ENCODE measurements at regions not wholly inside any gene's neighbourhood (a gene's known extent, or its start where the extent isn't known, plus 50 kb on each side); places are given as distances from the start of the nearest gene placed in this dataset.

DNA sequence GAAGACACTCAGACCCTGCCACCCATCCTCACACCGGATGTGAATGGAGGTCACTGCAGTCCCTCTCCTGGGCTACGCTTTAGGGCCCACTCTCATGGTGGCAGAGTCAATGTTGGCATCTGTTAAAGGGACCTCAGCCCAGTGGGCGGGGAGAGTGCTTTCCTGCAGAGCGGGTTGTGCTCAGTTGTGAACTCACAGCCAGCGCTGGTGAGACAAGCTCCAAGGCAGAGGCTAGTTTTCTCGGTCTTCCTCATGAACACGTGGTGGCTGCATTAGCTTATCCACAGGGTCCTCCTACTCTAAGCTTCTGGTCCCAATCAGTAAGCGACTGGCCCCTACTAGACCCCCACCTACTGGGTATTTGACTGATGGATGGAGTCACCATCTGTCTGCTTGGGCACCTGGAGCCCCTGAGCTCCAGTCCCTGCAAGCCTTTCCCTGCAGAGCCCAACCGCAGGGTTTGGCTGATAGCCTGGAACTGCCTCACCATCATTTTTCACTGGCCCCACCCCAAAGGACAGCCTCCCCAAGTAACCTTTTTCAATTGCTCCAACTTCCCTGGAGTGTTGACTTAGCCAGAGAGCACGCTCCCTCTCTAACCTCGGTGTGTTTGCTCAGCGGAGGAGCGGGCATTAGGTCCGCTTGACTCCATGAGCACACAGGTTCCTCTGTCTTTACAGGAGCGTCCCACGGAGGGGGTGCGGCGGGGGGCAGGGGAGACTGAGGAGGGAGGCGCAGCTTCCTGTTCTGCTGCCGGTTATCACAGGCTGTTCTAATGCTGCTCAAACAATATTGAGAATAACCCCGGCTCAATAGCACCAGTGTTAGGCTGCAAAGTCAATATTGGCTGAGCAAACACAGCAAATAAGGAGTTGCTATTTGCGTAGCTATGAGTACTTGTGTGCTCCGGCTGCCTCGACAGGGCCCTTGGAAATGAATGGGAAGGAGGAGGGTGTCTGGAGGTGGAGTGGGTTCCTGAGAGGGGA is 141.7 kb downstream of the RPLP1 start:
- peaks cover 49% of the 10 kb centered on the region for H3K4me1 ChIP-seq (replicated peaks; ENCODE audit: insufficient read depth)
- H3K27ac ChIP-seq = peak overlapping the region; percentile 85
- intact Hi-C loops (cut with micrococcal nuclease; ENCODE audit: unreplicated experiment) = loop anchor here (2.0 to 5.0 kb wide), 4 partner anchors 72 to 498 kb away; no protein-coding TSS in a partner anchor
- no peaks in the 10 kb centered on the region for H3K79me2 ChIP-seq (ENCODE audit: low read depth)
- peak; percentile 83 to 98 for DNase-seq
- H2AFZ ChIP-seq = no peak overlapping the region
- peaks cover 27% of the 10 kb centered on the region for H3K27me3 ChIP-seq (ENCODE audit: insufficient read depth, low read depth)
- no peak for TF ChIP-seq EZH2 (IDR thresholded peaks at IDR 0.05; ENCODE audit: low read depth)
- TF ChIP-seq, protein P1, sequence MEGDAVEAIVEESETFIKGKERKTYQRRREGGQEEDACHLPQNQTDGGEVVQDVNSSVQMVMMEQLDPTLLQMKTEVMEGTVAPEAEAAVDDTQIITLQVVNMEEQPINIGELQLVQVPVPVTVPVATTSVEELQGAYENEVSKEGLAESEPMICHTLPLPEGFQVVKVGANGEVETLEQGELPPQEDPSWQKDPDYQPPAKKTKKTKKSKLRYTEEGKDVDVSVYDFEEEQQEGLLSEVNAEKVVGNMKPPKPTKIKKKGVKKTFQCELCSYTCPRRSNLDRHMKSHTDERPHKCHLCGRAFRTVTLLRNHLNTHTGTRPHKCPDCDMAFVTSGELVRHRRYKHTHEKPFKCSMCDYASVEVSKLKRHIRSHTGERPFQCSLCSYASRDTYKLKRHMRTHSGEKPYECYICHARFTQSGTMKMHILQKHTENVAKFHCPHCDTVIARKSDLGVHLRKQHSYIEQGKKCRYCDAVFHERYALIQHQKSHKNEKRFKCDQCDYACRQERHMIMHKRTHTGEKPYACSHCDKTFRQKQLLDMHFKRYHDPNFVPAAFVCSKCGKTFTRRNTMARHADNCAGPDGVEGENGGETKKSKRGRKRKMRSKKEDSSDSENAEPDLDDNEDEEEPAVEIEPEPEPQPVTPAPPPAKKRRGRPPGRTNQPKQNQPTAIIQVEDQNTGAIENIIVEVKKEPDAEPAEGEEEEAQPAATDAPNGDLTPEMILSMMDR (conservative IDR thresholded peaks at IDR 0.05) = no peak
- POLR2A ChIA-PET (ENCODE audit: unreplicated experiment) = interaction anchor here (0.7 to 0.9 kb wide), 2 partner anchors 127 to 509 kb away, joined by 3 to 7 read pairs; no protein-coding TSS in a partner anchor
- no peaks in the 10 kb centered on the region for H3K36me3 ChIP-seq (ENCODE audit: low read depth)
- H3K9me3 ChIP-seq (ENCODE audit: insufficient read depth, low read depth) = no peaks in the 10 kb centered on the region
- H3K9me2 ChIP-seq (ENCODE audit: insufficient read depth) = no peaks in the 10 kb centered on the region
- no peaks in the 10 kb centered on the region for H4K20me1 ChIP-seq (ENCODE audit: insufficient read depth)
- peak overlapping the region; percentile 77 for H3K4me2 ChIP-seq
- CTCF ChIA-PET = interaction anchor here (0.6 to 0.8 kb wide), 4 partner anchors 13 to 631 kb away, joined by 3 read pairs; no protein-coding TSS in a partner anchor
- H3F3A ChIP-seq (ENCODE audit: insufficient read depth, low read depth) = peaks cover 25% of the 10 kb centered on the region; the same call in 1 of the 2 replicates
- H3K4me3 ChIP-seq = peak overlapping the region; percentile 5; the same call in 1 of the 2 replicates
- no TSS peak for BruUV-seq (replicated peaks)

DNA sequence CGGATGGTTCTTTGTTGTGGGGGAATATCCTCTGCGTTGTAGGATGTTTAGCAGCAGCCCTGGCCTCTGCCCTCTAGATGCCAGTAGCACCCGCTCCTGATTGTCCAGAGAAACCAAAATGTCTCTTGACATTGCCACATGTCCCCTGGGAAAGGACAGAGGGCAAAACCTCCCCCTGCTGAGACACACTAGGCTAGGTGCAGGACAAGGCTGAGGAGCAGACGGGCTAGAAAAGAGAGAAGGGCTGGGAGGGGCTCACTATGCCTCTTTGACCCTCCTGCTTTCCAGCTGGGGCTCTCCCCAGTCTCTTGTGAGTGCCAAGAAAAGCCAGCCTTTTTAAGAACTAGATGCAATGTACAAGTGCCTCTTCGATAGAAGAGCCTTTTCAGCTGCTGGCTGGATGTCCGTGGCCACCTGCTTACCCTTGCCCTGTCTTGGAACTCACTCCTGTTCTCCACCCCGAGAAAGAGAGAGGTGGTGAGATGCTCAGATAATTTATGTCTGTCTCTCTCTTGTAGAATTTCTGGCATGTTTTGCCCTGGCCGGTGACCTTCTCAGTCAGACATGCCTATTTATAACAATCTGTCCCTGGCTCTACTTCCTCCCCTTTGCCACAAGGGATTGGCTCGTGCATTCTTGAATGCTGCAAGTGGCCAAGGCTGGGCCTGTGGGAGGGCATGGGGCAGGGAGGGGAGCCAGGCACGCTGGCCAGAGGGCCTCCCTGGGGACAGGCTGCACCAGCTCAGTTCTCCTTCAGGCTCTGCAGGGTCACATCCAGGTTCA is 142.6 kb downstream of the RPLP1 start:
- POLR2A ChIA-PET (ENCODE audit: unreplicated experiment) = interaction anchor here (0.7 to 0.9 kb wide), 2 partner anchors 126 to 508 kb away, joined by 3 to 7 read pairs; no protein-coding TSS in a partner anchor
- no peaks in the 10 kb centered on the region for H3K79me2 ChIP-seq (ENCODE audit: low read depth)
- BruUV-seq (replicated peaks) = no TSS peak
- H3K9me2 ChIP-seq (ENCODE audit: insufficient read depth) = no peaks in the 10 kb centered on the region
- TF ChIP-seq, protein P1 (conservative IDR thresholded peaks at IDR 0.05) = no peak
- TF ChIP-seq EZH2 (IDR thresholded peaks at IDR 0.05; ENCODE audit: low read depth) = no peak
- peak overlapping the region; percentile 77 for H3K4me2 ChIP-seq
- H3K9me3 ChIP-seq (ENCODE audit: insufficient read depth, low read depth) = no peaks in the 10 kb centered on the region
- H2AFZ ChIP-seq = no peak overlapping the region
- peaks cover 49% of the 10 kb centered on the region for H3K4me1 ChIP-seq (replicated peaks; ENCODE audit: insufficient read depth)
- peaks cover 21% of the 10 kb centered on the region for H3K27me3 ChIP-seq (ENCODE audit: insufficient read depth, low read depth)
- CTCF ChIA-PET = no interaction called here
- peak overlapping the region; percentile 5; the same call in 1 of the 2 replicates for H3K4me3 ChIP-seq
- H3F3A ChIP-seq (ENCODE audit: insufficient read depth, low read depth) = peaks cover 25% of the 10 kb centered on the region; the same call in 1 of the 2 replicates
- peak overlapping the region; percentile 85 for H3K27ac ChIP-seq
- intact Hi-C loops (cut with micrococcal nuclease; ENCODE audit: unreplicated experiment) = loop anchor here (2.0 kb wide), 1 partner anchor 118 kb away; no protein-coding TSS in a partner anchor
- DNase-seq = peak; percentile 73 to 80
- no peaks in the 10 kb centered on the region for H4K20me1 ChIP-seq (ENCODE audit: insufficient read depth)
- H3K36me3 ChIP-seq (ENCODE audit: low read depth) = no peaks in the 10 kb centered on the region

DNA sequence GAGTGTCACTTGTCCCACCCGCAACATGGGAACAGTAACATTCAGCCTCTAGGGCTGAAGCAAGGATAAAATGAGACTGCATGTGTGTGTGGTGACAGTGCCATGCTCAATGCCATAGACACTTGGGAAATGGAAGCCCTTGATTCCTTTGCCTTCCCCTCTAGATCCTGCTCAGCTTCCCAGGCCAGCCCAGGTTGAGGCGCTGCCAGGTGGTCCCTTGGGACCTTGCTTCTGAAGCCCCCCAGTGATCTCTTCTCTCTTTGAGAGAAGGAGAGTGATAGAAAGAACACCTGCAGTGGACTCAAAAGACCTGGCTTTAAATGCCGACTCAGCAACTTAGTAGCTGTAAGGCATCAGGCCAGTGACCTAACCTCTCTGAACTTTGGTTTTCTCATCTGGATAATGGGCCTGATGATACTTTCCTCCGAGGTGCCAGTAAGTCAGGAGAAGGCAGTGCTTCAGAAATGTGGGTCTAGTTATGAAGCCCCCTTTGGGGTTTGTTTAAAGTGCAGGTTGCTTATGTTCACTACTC is 144.5 kb downstream of the RPLP1 start:
- H3K4me3 ChIP-seq = no peak overlapping the region
- peaks cover 25% of the 10 kb centered on the region; the same call in 1 of the 2 replicates for H3F3A ChIP-seq (ENCODE audit: insufficient read depth, low read depth)
- TF ChIP-seq, protein P1 (conservative IDR thresholded peaks at IDR 0.05) = no peak
- TF ChIP-seq EZH2 (IDR thresholded peaks at IDR 0.05; ENCODE audit: low read depth) = no peak
- H4K20me1 ChIP-seq (ENCODE audit: insufficient read depth) = no peaks in the 10 kb centered on the region
- no peak overlapping the region for H2AFZ ChIP-seq
- H3K4me1 ChIP-seq (replicated peaks; ENCODE audit: insufficient read depth) = peaks cover 38% of the 10 kb centered on the region
- H3K36me3 ChIP-seq (ENCODE audit: low read depth) = no peaks in the 10 kb centered on the region
- no peak overlapping the region for H3K27ac ChIP-seq
- ChIA-PET CTCF (no interaction called here), POLR2A (ENCODE audit: unreplicated experiment) (no interaction called here)
- H3K27me3 ChIP-seq (ENCODE audit: insufficient read depth, low read depth) = peaks cover 21% of the 10 kb centered on the region
- H3K9me2 ChIP-seq (ENCODE audit: insufficient read depth) = no peaks in the 10 kb centered on the region
- no peaks in the 10 kb centered on the region for H3K9me3 ChIP-seq (ENCODE audit: insufficient read depth, low read depth)
- BruUV-seq (replicated peaks) = no TSS peak
- no peak for DNase-seq
- intact Hi-C loops (cut with micrococcal nuclease; ENCODE audit: unreplicated experiment) = no loop called here
- no peak overlapping the region for H3K4me2 ChIP-seq
- no peaks in the 10 kb centered on the region for H3K79me2 ChIP-seq (ENCODE audit: low read depth)

Data from PC-9 (cell line).